C4-2B (cell line): ENCODE measurements at regions not wholly inside any gene's neighbourhood (a gene's known extent, or its start where the extent isn't known, plus 50 kb on each side); places are given as distances from the start of the nearest gene placed in this dataset.

Source experiments
- CTCF ChIP-seq: fragments of 450-650 bp; conservative IDR thresholded peaks from 2 replicates; pipeline ENCODE4 v1.5.1; 2017; ENCODE audit warnings: mild to moderate bottlenecking
- ZFX ChIP-seq: fragments of 450-650 bp; IDR thresholded peaks from 2 replicates; pipeline ENCODE4 v1.6.1; 2017

GRCh38 chr2:107222466-107222865 is 336.5 kb upstream of the ST6GAL2 start:
- no peak for TF ChIP-seq CTCF
- TF ChIP-seq ZFX = no peak
